GM12878 (cell line): ENCODE measurements at regions not wholly inside any gene's neighbourhood (a gene's known extent, or its start where the extent isn't known, plus 50 kb on each side); places are given as distances from the start of the nearest gene placed in this dataset.

Source experiments
- HDAC2 ChIP-seq: fragments of 200-600 bp; sonication (generic); IDR thresholded peaks from 2 replicates; pipeline ENCODE4 v1.6.1; 2017
- KDM1A ChIP-seq: fragments of 200-600 bp; sonication (generic); IDR thresholded peaks from 2 replicates; pipeline ENCODE4 v1.6.1; 2016; ENCODE audit warnings: borderline replicate concordance
- MAX ChIP-seq: IDR thresholded peaks from 2 replicates; pipeline ENCODE4 v1.6.1; 2012; ENCODE audit warnings: low read depth, low read length, improper control_type of control experiment
- POLR2AphosphoS5 ChIP-seq: IDR thresholded peaks from 2 replicates; pipeline ENCODE4 v1.6.1; 2011; ENCODE audit warnings: mild to moderate bottlenecking, low read length, inconsistent platforms
- RAD21 ChIP-seq: IDR thresholded peaks from 2 replicates; pipeline ENCODE4 v1.6.1; 2011; ENCODE audit warnings: mild to moderate bottlenecking, low read depth, low read length, moderate library complexity; ENCODE audit not compliant: insufficient read depth
- TAF1 ChIP-seq: IDR thresholded peaks from 2 replicates; pipeline ENCODE4 v1.6.1; 2011; ENCODE audit warnings: mild to moderate bottlenecking, low read depth, low read length, borderline replicate concordance
- YY1 ChIP-seq: IDR thresholded peaks from 2 replicates; pipeline ENCODE4 v1.6.1; 2011; ENCODE audit warnings: low read depth, mild to moderate bottlenecking, low read length

- TF ChIP-seq KDM1A (no peak), MAX (no peak), YY1 (no peak), RAD21 (no peak), POLR2AphosphoS5 (no peak), HDAC2 (no peak), TAF1 (no peak)
These were observed 88.1 kb upstream of the WDR44 start for GRCh38 chrX:118257781-118258180.
